Glutamatergic neuron (in vitro differentiated cells): ENCODE measurements at regions not wholly inside any gene's neighbourhood (a gene's known extent, or its start where the extent isn't known, plus 50 kb on each side); places are given as distances from the start of the nearest gene placed in this dataset.
"Not testable (repeated sequence)": the region's sequence is repeated elsewhere in the genome, so short reads cannot be mapped to it uniquely, and the experiment has no call there.

Experiments
- DNase-seq: peaks from one replicate; pipeline ENCODE4 v3.0.0; 2022
- H3K27ac Mint-ChIP-seq: one replicate; pipeline ENCODE4 v1.8.0; 2020; ENCODE audit warnings: mild to moderate bottlenecking, mixed read lengths, inconsistent platforms; ENCODE audit not compliant: unreplicated experiment
- H3K27me3 Mint-ChIP-seq: one replicate; pipeline ENCODE4 v1.8.0; 2020; ENCODE audit warnings: mild to moderate bottlenecking, moderate library complexity, mixed read lengths, inconsistent platforms; ENCODE audit not compliant: unreplicated experiment
- H3K36me3 Mint-ChIP-seq: one replicate; pipeline ENCODE4 v1.8.0; 2020; ENCODE audit warnings: mild to moderate bottlenecking, mixed read lengths, inconsistent platforms; ENCODE audit not compliant: unreplicated experiment
- H3K4me1 Mint-ChIP-seq: one replicate; pipeline ENCODE4 v1.8.0; 2020; ENCODE audit warnings: mild to moderate bottlenecking, low read depth, mixed read lengths, inconsistent platforms; ENCODE audit not compliant: unreplicated experiment
- H3K4me3 Mint-ChIP-seq: one replicate; pipeline ENCODE4 v1.8.0; 2020; ENCODE audit warnings: mild to moderate bottlenecking, mixed read lengths, inconsistent platforms; ENCODE audit not compliant: unreplicated experiment
- H3K9me3 Mint-ChIP-seq: one replicate; pipeline ENCODE4 v1.8.0; 2020; ENCODE audit warnings: mild to moderate bottlenecking, moderate library complexity, mixed read lengths, inconsistent platforms; ENCODE audit not compliant: unreplicated experiment
- TF ChIP-seq, protein P1 (sequence below): fragments of 200-600 bp; sonication (generic); IDR thresholded peaks from one replicate; pipeline ENCODE4 v1.5.0; 2021; ENCODE audit not compliant: partially characterized antibody, unreplicated experiment

DNA sequence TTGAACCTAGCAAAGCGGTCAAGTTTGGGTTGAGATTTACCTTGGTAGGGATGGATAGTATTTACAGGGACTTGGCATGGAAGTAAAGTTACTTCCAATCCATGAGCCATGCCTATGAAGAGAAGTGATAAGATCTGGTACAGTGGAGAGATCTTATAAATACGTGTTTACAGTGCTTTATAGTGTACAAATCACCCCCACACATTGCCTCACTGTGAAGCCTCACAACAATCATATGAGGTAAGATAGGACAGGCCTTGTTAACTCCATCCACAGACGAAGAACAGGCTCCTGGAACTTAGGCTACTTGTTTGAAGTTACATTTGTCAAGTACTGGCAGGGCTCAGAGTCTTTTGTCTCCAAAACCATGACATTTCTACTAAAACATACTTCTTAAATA lies 159.8 kb downstream of the PLPPR4 start:
- H3K36me3 Mint-ChIP-seq = no peaks in the 10 kb centered on the region
- H3K4me1 Mint-ChIP-seq = no peaks in the 10 kb centered on the region
- no peak overlapping the region for H3K27ac Mint-ChIP-seq
- H3K9me3 Mint-ChIP-seq = no peaks in the 10 kb centered on the region
- no peak for DNase-seq
- no peak overlapping the region for H3K4me3 Mint-ChIP-seq
- TF ChIP-seq, protein P1, sequence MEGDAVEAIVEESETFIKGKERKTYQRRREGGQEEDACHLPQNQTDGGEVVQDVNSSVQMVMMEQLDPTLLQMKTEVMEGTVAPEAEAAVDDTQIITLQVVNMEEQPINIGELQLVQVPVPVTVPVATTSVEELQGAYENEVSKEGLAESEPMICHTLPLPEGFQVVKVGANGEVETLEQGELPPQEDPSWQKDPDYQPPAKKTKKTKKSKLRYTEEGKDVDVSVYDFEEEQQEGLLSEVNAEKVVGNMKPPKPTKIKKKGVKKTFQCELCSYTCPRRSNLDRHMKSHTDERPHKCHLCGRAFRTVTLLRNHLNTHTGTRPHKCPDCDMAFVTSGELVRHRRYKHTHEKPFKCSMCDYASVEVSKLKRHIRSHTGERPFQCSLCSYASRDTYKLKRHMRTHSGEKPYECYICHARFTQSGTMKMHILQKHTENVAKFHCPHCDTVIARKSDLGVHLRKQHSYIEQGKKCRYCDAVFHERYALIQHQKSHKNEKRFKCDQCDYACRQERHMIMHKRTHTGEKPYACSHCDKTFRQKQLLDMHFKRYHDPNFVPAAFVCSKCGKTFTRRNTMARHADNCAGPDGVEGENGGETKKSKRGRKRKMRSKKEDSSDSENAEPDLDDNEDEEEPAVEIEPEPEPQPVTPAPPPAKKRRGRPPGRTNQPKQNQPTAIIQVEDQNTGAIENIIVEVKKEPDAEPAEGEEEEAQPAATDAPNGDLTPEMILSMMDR = no peak
- no peaks in the 10 kb centered on the region for H3K27me3 Mint-ChIP-seq

DNA sequence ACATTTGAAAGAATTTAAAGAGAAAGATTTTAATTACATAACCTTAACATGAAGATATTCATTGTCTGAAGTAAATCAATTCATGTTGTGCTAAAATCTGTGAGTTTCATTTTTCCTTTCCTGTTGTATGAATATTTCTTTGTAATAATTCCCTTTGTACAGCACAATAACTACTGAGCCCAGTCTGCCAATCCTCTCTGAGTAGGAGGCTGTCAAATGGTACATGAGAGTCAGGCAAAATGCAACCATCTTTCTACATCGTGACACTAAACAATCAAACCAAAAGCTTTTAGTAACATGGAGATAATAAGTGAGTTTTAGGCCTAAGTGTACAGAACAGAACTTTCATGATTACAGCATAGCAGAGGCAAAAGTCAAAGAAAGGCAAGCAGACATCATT lies 165.5 kb downstream of the PLPPR4 start:
- Mint-ChIP-seq H3K27ac (no peak overlapping the region), H3K4me1 (no peaks in the 10 kb centered on the region), H3K4me3 (no peak overlapping the region), H3K27me3 (no peaks in the 10 kb centered on the region), H3K36me3 (no peaks in the 10 kb centered on the region), H3K9me3 (no peaks in the 10 kb centered on the region)
- TF ChIP-seq, protein P1 = no peak
- DNase-seq = no peak

DNA sequence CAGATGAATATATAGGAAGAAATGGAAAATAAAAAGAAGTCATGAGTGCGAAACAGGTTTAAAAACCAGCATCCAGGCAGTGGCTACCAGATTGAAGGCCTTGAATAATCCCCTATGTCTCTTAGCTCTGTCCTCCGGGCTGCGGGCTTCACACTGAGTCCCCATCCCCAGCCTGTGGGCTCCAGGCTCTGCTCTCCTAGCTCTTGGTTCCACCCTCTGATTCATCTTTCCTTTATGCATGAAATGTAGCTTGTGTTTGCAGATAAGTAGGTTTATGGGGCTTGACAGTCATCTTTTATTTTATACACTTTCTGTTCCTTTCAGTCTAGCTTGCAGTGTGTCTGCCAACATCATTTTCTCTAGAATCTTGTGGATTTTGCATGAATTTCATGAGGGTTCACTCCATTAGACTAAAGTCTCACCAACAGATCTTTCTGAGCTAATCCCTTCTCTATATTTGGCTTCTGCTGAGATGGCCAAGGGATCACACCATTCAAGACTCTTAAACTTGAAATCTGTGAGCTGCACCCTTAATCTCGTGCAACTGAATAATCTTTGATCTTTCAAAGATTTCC lies 174.5 kb downstream of the PLPPR4 start:
- no peak for DNase-seq
- Mint-ChIP-seq H3K36me3 (no peaks in the 10 kb centered on the region), H3K4me3 (no peak overlapping the region), H3K27me3 (no peaks in the 10 kb centered on the region), H3K4me1 (no peaks in the 10 kb centered on the region), H3K9me3 (no peaks in the 10 kb centered on the region), H3K27ac (no peak overlapping the region)
- TF ChIP-seq, protein P1 = no peak

DNA sequence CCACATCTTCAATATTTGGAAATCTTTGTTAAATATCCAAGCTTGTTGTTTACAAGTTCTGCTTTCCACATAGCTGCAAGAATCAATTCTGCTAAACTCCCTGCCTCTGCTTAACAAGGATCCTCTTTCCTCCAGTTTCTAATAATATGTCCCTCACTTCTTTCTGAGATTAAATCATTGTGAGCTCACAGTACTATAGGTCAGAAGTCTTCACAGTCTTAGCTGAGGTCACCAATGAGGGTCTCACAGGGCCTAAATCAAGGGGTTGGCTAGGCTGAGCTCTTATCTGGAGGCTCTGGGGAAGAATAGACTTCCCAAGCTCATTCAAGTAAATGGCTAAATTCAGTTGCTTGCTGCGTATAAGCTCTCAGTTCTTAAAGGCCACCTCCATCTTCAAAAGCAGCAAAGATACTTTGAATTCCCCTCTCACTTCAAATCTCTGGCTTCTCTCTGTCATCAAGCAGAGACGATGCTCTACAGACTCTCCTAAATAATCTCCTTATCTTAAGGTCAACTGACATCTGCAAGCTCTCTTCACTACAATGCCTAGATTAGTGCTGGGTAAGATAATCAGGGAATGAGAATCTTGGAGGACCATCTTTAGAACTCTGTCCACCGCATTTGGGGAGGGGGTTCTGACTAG lies 175.3 kb downstream of the PLPPR4 start:
- H3K4me3 Mint-ChIP-seq = no peak overlapping the region
- H3K9me3 Mint-ChIP-seq = no peaks in the 10 kb centered on the region
- no peak for DNase-seq
- H3K4me1 Mint-ChIP-seq = no peaks in the 10 kb centered on the region
- H3K27me3 Mint-ChIP-seq = no peaks in the 10 kb centered on the region
- H3K36me3 Mint-ChIP-seq = no peaks in the 10 kb centered on the region
- no peak overlapping the region for H3K27ac Mint-ChIP-seq
- TF ChIP-seq, protein P1 = no peak

DNA sequence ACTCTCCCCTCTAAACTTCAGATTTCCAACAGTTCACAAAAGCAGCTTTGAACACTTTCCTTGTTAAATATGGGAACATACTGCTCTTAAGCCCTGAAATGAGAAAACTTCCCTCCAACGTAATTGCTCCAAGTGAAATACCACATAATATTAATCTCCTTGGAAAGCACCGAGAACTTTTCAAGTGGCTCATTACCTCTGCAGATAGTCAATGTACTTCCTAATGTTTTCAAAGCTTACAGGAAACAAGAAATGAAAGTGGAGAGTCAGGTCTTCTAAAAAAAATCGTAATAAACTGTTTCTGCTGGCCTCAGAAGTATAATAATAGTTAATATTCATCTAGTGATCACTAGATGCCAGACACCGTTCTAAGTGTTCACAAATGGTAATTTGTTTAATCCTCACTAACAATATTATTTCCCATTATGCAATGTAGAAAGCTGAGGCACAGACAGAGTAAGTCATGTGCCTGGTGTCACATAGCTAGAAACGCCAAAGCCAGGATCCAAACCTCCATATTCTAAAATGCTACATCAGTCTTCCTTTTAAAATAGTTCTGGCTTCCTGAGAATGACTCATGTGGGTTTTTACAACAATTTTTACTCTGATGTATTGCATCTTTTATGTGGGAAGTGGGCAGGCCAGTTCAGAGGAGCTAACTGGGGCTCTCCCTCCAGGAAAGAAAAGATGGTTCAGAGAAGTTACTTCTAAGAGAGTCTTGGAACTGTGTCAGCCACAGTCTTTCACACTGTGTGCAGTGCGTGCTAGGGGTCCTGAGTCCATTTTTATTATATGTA lies 177.2 kb downstream of the PLPPR4 start:
- H3K4me3 Mint-ChIP-seq = no peak overlapping the region
- H3K27me3 Mint-ChIP-seq = no peaks in the 10 kb centered on the region
- no peaks in the 10 kb centered on the region for H3K4me1 Mint-ChIP-seq
- TF ChIP-seq, protein P1 = no peak
- no peaks in the 10 kb centered on the region for H3K9me3 Mint-ChIP-seq
- H3K36me3 Mint-ChIP-seq = no peaks in the 10 kb centered on the region
- no peak for DNase-seq
- H3K27ac Mint-ChIP-seq = no peak overlapping the region

DNA sequence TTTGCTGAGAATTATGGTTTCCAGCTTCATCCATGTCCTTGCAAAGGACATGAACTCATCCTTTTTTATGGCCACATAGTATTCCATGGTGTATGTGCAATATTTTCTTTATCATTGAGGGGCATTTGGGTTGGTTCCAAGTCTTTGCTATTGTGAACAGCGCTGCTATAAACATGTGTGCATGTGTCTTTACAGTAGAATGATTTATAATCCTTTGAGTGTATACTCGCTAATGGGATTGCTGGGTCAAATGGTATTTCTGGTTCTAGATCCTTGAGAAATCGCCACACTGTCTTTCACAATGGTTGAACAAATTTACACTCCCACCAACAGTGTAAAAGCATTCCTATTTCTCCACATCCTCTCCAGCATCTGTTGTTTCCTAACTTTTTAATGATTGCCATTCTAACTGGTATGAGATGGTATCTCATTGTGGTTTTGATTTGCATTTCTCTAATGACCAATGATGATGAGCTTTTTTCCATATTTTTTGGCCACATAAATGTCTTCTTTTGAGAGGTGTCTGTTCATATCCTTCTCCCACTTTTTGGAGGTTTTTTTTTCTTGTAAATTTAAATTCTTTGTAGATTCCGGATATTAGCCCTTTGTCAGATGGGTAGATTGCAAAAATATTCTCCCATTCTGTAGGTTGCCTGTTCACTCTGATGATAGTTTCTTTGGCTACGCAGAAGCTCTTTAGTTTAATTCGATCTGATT lies 180.1 kb downstream of the PLPPR4 start:
- H3K4me3 Mint-ChIP-seq, H3K27me3 Mint-ChIP-seq, H3K27ac Mint-ChIP-seq, H3K36me3 Mint-ChIP-seq, H3K9me3 Mint-ChIP-seq, H3K4me1 Mint-ChIP-seq, DNase-seq: not testable (repeated sequence)
